ENCODE measurements at regions not wholly inside any gene's neighbourhood (a gene's known extent, or its start where the extent isn't known, plus 50 kb on each side); places are given as distances from the start of the nearest gene placed in this dataset.

- no peak overlapping the region for H3K27ac ChIP-seq (ENCODE audit: low read length)
- H3K9me3 ChIP-seq (replicated peaks; ENCODE audit: control insufficient read depth, low read depth, low read length) = no peaks in the 10 kb centered on the region
- no peaks in the 10 kb centered on the region for H3K36me3 ChIP-seq (ENCODE audit: control insufficient read depth, insufficient read depth, low read length)
- no peak for DNase-seq
- WGBS (ENCODE audit: insufficient coverage) = 0% methylated on average over 1 of the region's 1 CpG
- no peaks in the 10 kb centered on the region for H3K4me1 ChIP-seq (ENCODE audit: control insufficient read depth, insufficient read depth, low read length)
- no peaks in the 10 kb centered on the region for H3K27me3 ChIP-seq (ENCODE audit: control insufficient read depth, insufficient read depth, low read length)
- H3K4me3 ChIP-seq (ENCODE audit: low read length) = no peak overlapping the region
These were observed 191.1 kb upstream of the CITED2 start for GRCh38 chr6:139565591-139565990.

DNA sequence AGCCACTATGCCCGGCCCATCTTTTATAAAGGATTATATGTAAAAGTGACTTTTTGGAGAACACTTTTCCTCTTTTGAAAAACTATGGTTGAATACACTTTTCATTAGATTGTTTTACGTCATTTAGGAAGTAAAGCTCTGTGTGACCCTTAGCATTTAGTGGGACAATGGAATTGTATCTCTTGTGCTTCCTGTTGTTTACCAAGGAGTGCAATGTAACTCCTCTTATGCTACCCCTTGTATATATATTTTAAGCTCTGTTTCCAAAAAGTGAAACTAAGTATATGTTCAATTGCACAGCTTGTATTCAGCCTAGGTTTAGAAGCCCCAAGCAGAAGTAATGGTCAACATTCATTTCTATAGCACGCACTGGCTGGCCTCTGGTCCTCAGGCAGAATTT lies 183.1 kb upstream of the CITED2 start:
- H3K4me1 ChIP-seq (ENCODE audit: control insufficient read depth, insufficient read depth, low read length) = no peaks in the 10 kb centered on the region
- no peak overlapping the region for H3K4me3 ChIP-seq (ENCODE audit: low read length)
- no CpG with 5 or more reads among the region's 3 CpGs for WGBS (ENCODE audit: insufficient coverage)
- H3K27me3 ChIP-seq (ENCODE audit: control insufficient read depth, insufficient read depth, low read length) = no peaks in the 10 kb centered on the region
- DNase-seq = no peak
- peaks cover 2% of the 10 kb centered on the region for H3K9me3 ChIP-seq (replicated peaks; ENCODE audit: control insufficient read depth, low read depth, low read length)
- no peak overlapping the region for H3K27ac ChIP-seq (ENCODE audit: low read length)
- H3K36me3 ChIP-seq (ENCODE audit: control insufficient read depth, insufficient read depth, low read length) = no peaks in the 10 kb centered on the region

- H3K9me3 ChIP-seq (replicated peaks; ENCODE audit: control insufficient read depth, low read depth, low read length) = peaks cover 2% of the 10 kb centered on the region
- DNase-seq = no peak
These were observed 182.1 kb upstream of the CITED2 start for GRCh38 chr6:139556532-139556931.

GRCh38 chr6:139553916-139554315 lies 179.5 kb upstream of the CITED2 start:
- no peak overlapping the region for H3K27ac ChIP-seq (ENCODE audit: low read length)
- H3K4me1 ChIP-seq (ENCODE audit: control insufficient read depth, insufficient read depth, low read length) = no peaks in the 10 kb centered on the region
- no peak for DNase-seq
- no peaks in the 10 kb centered on the region for H3K36me3 ChIP-seq (ENCODE audit: control insufficient read depth, insufficient read depth, low read length)
- H3K27me3 ChIP-seq (ENCODE audit: control insufficient read depth, insufficient read depth, low read length) = no peaks in the 10 kb centered on the region
- no peaks in the 10 kb centered on the region for H3K9me3 ChIP-seq (replicated peaks; ENCODE audit: control insufficient read depth, low read depth, low read length)
- no peak overlapping the region for H3K4me3 ChIP-seq (ENCODE audit: low read length)
- 76% methylated on average over 5 of the region's 7 CpGs for WGBS (ENCODE audit: insufficient coverage)

More at GRCh38 chr6:139556532-139556931, 182.1 kb upstream of the CITED2 start:
- Histone ChIP-seq H3K4me3 (ENCODE audit: low read length) (no peak overlapping the region), H3K36me3 (ENCODE audit: control insufficient read depth, insufficient read depth, low read length) (no peaks in the 10 kb centered on the region), H3K27me3 (ENCODE audit: control insufficient read depth, insufficient read depth, low read length) (no peaks in the 10 kb centered on the region), H3K4me1 (ENCODE audit: control insufficient read depth, insufficient read depth, low read length) (no peaks in the 10 kb centered on the region), H3K27ac (ENCODE audit: low read length) (no peak overlapping the region)

DNA sequence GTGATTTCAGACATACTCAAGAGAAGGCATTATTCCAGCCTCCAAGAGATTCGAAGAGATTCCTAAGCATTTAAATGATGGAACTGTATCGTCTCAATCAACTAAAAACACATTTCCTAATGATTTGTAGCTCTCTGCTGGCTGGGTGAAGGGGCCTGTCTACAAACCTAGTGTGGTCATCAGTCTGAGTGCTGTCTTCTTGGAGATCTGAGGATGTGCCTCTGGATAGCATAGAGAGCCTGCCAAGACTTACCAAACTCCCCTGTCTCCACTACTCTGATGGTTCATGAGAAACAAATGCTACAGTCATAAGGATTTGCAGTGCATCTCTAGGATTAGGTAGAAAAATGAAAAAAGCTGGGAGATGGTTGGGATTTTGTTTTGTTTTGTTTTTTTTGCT lies 176.9 kb upstream of the CITED2 start:
- DNase-seq = no peak
- Histone ChIP-seq H3K27ac (ENCODE audit: low read length) (no peak overlapping the region), H3K36me3 (ENCODE audit: control insufficient read depth, insufficient read depth, low read length) (no peaks in the 10 kb centered on the region), H3K9me3 (replicated peaks; ENCODE audit: control insufficient read depth, low read depth, low read length) (no peaks in the 10 kb centered on the region), H3K4me3 (ENCODE audit: low read length) (no peak overlapping the region), H3K27me3 (ENCODE audit: control insufficient read depth, insufficient read depth, low read length) (no peaks in the 10 kb centered on the region), H3K4me1 (ENCODE audit: control insufficient read depth, insufficient read depth, low read length) (no peaks in the 10 kb centered on the region)
- no CpG with 5 or more reads among the region's 2 CpGs for WGBS (ENCODE audit: insufficient coverage)

GRCh38 chr6:139550361-139550760 lies 175.9 kb upstream of the CITED2 start:
- Histone ChIP-seq H3K27me3 (ENCODE audit: control insufficient read depth, insufficient read depth, low read length) (no peaks in the 10 kb centered on the region), H3K4me3 (ENCODE audit: low read length) (no peak overlapping the region), H3K4me1 (ENCODE audit: control insufficient read depth, insufficient read depth, low read length) (no peaks in the 10 kb centered on the region), H3K27ac (ENCODE audit: low read length) (no peak overlapping the region), H3K9me3 (replicated peaks; ENCODE audit: control insufficient read depth, low read depth, low read length) (no peaks in the 10 kb centered on the region), H3K36me3 (ENCODE audit: control insufficient read depth, insufficient read depth, low read length) (no peaks in the 10 kb centered on the region)
- WGBS (ENCODE audit: insufficient coverage) = 78% methylated on average over 2 of the region's 3 CpGs
- DNase-seq = no peak

GRCh38 chr6:139549561-139550070 lies 175.2 kb upstream of the CITED2 start:
- Histone ChIP-seq H3K27ac (ENCODE audit: low read length) (no peak overlapping the region), H3K36me3 (ENCODE audit: control insufficient read depth, insufficient read depth, low read length) (no peaks in the 10 kb centered on the region), H3K4me1 (ENCODE audit: control insufficient read depth, insufficient read depth, low read length) (peaks cover 3% of the 10 kb centered on the region), H3K27me3 (ENCODE audit: control insufficient read depth, insufficient read depth, low read length) (no peaks in the 10 kb centered on the region), H3K4me3 (ENCODE audit: low read length) (no peak overlapping the region), H3K9me3 (replicated peaks; ENCODE audit: control insufficient read depth, low read depth, low read length) (no peaks in the 10 kb centered on the region)
- no peak for DNase-seq
- no CpG with 5 or more reads among the region's 5 CpGs for WGBS (ENCODE audit: insufficient coverage)

DNA sequence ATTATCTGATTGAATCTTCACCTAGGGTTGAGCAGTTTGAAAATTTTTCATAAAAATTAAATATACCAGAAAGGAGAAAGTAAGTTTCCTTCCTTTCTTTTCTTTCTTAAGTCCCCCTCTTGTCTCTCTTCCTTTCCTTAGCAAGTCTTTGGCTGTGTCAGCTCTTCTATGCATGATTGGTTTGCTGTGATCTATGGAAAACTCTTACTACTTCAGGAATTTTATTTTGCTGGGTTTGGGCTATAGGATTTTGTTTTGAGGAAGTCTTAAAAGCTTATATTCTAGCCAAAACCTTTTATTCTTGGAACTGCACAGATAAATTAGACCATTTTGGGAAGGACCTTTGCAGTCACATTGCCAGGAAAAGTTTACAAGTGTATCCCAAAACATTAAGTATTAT lies 173.4 kb upstream of the CITED2 start:
- H3K36me3 ChIP-seq (ENCODE audit: control insufficient read depth, insufficient read depth, low read length) = no peaks in the 10 kb centered on the region
- no peaks in the 10 kb centered on the region for H3K27me3 ChIP-seq (ENCODE audit: control insufficient read depth, insufficient read depth, low read length)
- no peaks in the 10 kb centered on the region for H3K9me3 ChIP-seq (replicated peaks; ENCODE audit: control insufficient read depth, low read depth, low read length)
- H3K4me3 ChIP-seq (ENCODE audit: low read length) = no peak overlapping the region
- peak overlapping the region; percentile 33 for H3K27ac ChIP-seq (ENCODE audit: low read length)
- DNase-seq = peak; percentile 56
- H3K4me1 ChIP-seq (ENCODE audit: control insufficient read depth, insufficient read depth, low read length) = peaks cover 3% of the 10 kb centered on the region

GRCh38 chr6:139547122-139547776 lies 172.8 kb upstream of the CITED2 start:
- Histone ChIP-seq H3K36me3 (ENCODE audit: control insufficient read depth, insufficient read depth, low read length) (no peaks in the 10 kb centered on the region), H3K27ac (ENCODE audit: low read length) (peak overlapping the region; percentile 33), H3K4me3 (ENCODE audit: low read length) (no peak overlapping the region), H3K4me1 (ENCODE audit: control insufficient read depth, insufficient read depth, low read length) (peaks cover 3% of the 10 kb centered on the region), H3K27me3 (ENCODE audit: control insufficient read depth, insufficient read depth, low read length) (no peaks in the 10 kb centered on the region), H3K9me3 (replicated peaks; ENCODE audit: control insufficient read depth, low read depth, low read length) (no peaks in the 10 kb centered on the region)
- WGBS (ENCODE audit: insufficient coverage) = no CpG with 5 or more reads among the region's 4 CpGs
- DNase-seq = peak; percentile 87

- Histone ChIP-seq H3K4me1 (ENCODE audit: control insufficient read depth, insufficient read depth, low read length) (peaks cover 3% of the 10 kb centered on the region), H3K9me3 (replicated peaks; ENCODE audit: control insufficient read depth, low read depth, low read length) (no peaks in the 10 kb centered on the region), H3K4me3 (ENCODE audit: low read length) (no peak overlapping the region), H3K36me3 (ENCODE audit: control insufficient read depth, insufficient read depth, low read length) (no peaks in the 10 kb centered on the region), H3K27ac (ENCODE audit: low read length) (no peak overlapping the region), H3K27me3 (ENCODE audit: control insufficient read depth, insufficient read depth, low read length) (no peaks in the 10 kb centered on the region)
- DNase-seq = no peak
- WGBS (ENCODE audit: insufficient coverage) = no CpG with 5 or more reads among the region's 2 CpGs
These were observed 171.6 kb upstream of the CITED2 start for GRCh38 chr6:139546106-139546472.

Data from muscle of leg (tissue), 3 donors.